ENCODE measurements at regions not wholly inside any gene's neighbourhood (a gene's known extent, or its start where the extent isn't known, plus 50 kb on each side); places are given as distances from the start of the nearest gene placed in this dataset.

- no peak overlapping the region for H2BK5ac ChIP-seq (ENCODE audit: insufficient read length, low read length)
- H3K9me3 Mint-ChIP-seq, result peaks cover 10% of the 10 kb centered on the region in 2 experiments
- H3K27me3 Mint-ChIP-seq (ENCODE audit: low read depth), result no peaks in the 10 kb centered on the region; the same call in 1 of the 2 replicates
- H3K14ac ChIP-seq (ENCODE audit: insufficient read depth, low read length), result no peak overlapping the region; the same call in 1 of the 2 replicates
- H3K27ac Mint-ChIP-seq, result no peak overlapping the region
- H3K23ac ChIP-seq (ENCODE audit: insufficient read length, low read depth, low read length), result no peak overlapping the region
- H3K36me3 Mint-ChIP-seq (ENCODE audit: insufficient read depth in 1 of 3, low read depth in 3 of 3), result peaks cover 6 to 16% (median 6%) of the 10 kb centered on the region in 3 experiments
- no peak overlapping the region for H4K5ac ChIP-seq (ENCODE audit: insufficient read length, low read depth, low read length)
- H3K9ac ChIP-seq (ENCODE audit: extremely low read depth, insufficient read length, low read length), result no peak overlapping the region
- H3K4me1 ChIP-seq (ENCODE audit: insufficient read depth, low read length), result peaks cover 2% of the 10 kb centered on the region; the same call in 1 of the 2 replicates
- H4K8ac ChIP-seq (replicated peaks; ENCODE audit: insufficient read length, low read depth, low read length), result no peak overlapping the region
- H2BK20ac ChIP-seq (ENCODE audit: low read depth, low read length, poor library complexity, severe bottlenecking), result no peak overlapping the region
- H4K20me1 ChIP-seq (ENCODE audit: control insufficient read depth, insufficient read depth, insufficient read length), result no peaks in the 10 kb centered on the region
- H3K79me1 ChIP-seq (ENCODE audit: insufficient read depth, low read depth, low read length, poor library complexity, severe bottlenecking), result no peaks in the 10 kb centered on the region
- H2BK12ac ChIP-seq (ENCODE audit: insufficient read length, low read depth, low read length), result no peak overlapping the region
- H3K23me2 ChIP-seq (ENCODE audit: insufficient read length, low read depth, low read length, poor library complexity, severe bottlenecking), result no peaks in the 10 kb centered on the region
- H2BK120ac ChIP-seq (ENCODE audit: low read depth, low read length, poor library complexity, severe bottlenecking), result no peak overlapping the region
- no peak for DNase-seq
- H2AK5ac ChIP-seq (ENCODE audit: insufficient read length, low read length), result no peak overlapping the region
- peaks cover 8 to 9% of the 10 kb centered on the region in 2 experiments for H3K4me1 Mint-ChIP-seq
- H3K56ac ChIP-seq (ENCODE audit: insufficient read length, low read depth, low read length), result no peak overlapping the region
- H3K4ac ChIP-seq (ENCODE audit: low read depth, low read length), result no peak overlapping the region
- WGBS (ENCODE audit: extremely low coverage, insufficient read length, low lambda C conversion rate), result no CpG with 5 or more reads among the region's 6 CpGs
- H2AFZ ChIP-seq (ENCODE audit: low read length), result no peak overlapping the region
- no peak overlapping the region for H3K4me3 Mint-ChIP-seq
- H3K79me2 ChIP-seq (ENCODE audit: insufficient read depth, low read length), result no peaks in the 10 kb centered on the region
- H3K27me3 ChIP-seq (ENCODE audit: insufficient read depth, low read length), result no peaks in the 10 kb centered on the region
- no peak overlapping the region for H3K18ac ChIP-seq (ENCODE audit: insufficient read length, low read depth, low read length)
- no peak overlapping the region for H3K27ac ChIP-seq (ENCODE audit: insufficient read length, low read depth, low read length)
- H2BK15ac ChIP-seq (ENCODE audit: low read depth, low read length), result no peak overlapping the region
- H4K91ac ChIP-seq (ENCODE audit: insufficient read length, low read depth, low read length), result no peak overlapping the region
- peaks cover 3% of the 10 kb centered on the region for H3K9me3 ChIP-seq (ENCODE audit: control insufficient read depth, low read depth, low read length)
- no peak overlapping the region for H3K4me2 ChIP-seq (ENCODE audit: insufficient read depth, insufficient read length, low read length)
- no peak for TF ChIP-seq CTCF (conservative IDR thresholded peaks at IDR 0.05)
- H3T11ph ChIP-seq (ENCODE audit: low read length), result no peak overlapping the region
These were observed 64.5 kb downstream of the C11orf91 start for GRCh38 chr11:33636104-33636503.
